ENCODE measurements at regions not wholly inside any gene's neighbourhood (a gene's known extent, or its start where the extent isn't known, plus 50 kb on each side); places are given as distances from the start of the nearest gene placed in this dataset.
"Not testable (repeated sequence)": the region's sequence is repeated elsewhere in the genome, so short reads cannot be mapped to it uniquely, and the experiment has no call there.

GRCh38 chr9:38178237-38178636 lies 109.2 kb upstream of the SHB start:
- DNase-seq (no peak), ATAC-seq (no peak)
- intact Hi-C loops (cut with micrococcal nuclease) = no loop called here

- DNase-seq (no peak), ATAC-seq (no peak)
- intact Hi-C loops (cut with micrococcal nuclease) = no loop called here
Measured at GRCh38 chr9:38177680-38178079, 108.7 kb upstream of the SHB start.

- ATAC-seq = no peak
- intact Hi-C loops (cut with micrococcal nuclease) = no loop called here
- DNase-seq = no peak
Measured at GRCh38 chr9:38176251-38176650, 107.2 kb upstream of the SHB start.

GRCh38 chr9:38175423-38175822 lies 106.4 kb upstream of the SHB start:
- no peak for DNase-seq
- intact Hi-C loops (cut with micrococcal nuclease) = no loop called here

GRCh38 chr9:38172586-38172985 lies 103.6 kb upstream of the SHB start:
- intact Hi-C loops (cut with micrococcal nuclease) = no loop called here
- no peak for ATAC-seq
- no peak for DNase-seq

More at GRCh38 chr9:38175423-38175822, 106.4 kb upstream of the SHB start:
- no peak for ATAC-seq

GRCh38 chr9:38171926-38172325 lies 102.9 kb upstream of the SHB start:
- no peak for DNase-seq
- no peak for ATAC-seq
- intact Hi-C loops (cut with micrococcal nuclease) = no loop called here

GRCh38 chr9:38171538-38171884 lies 102.5 kb upstream of the SHB start:
- intact Hi-C loops (cut with micrococcal nuclease) = no loop called here
- no peak for ATAC-seq

GRCh38 chr9:38170763-38171537 lies 101.9 kb upstream of the SHB start:
- ATAC-seq; intact Hi-C loops (cut with micrococcal nuclease); DNase-seq: not testable (repeated sequence)

More at GRCh38 chr9:38171538-38171884, 102.5 kb upstream of the SHB start:
- DNase-seq = no peak

- intact Hi-C loops (cut with micrococcal nuclease); ATAC-seq; DNase-seq: not testable (repeated sequence)
Measured at GRCh38 chr9:38170155-38170554, 101.1 kb upstream of the SHB start.

GRCh38 chr9:38166501-38166900 lies 97.5 kb upstream of the SHB start:
- intact Hi-C loops (cut with micrococcal nuclease) = loop anchor here (10.0 kb wide), 2 partner anchors 62 to 152 kb away; no protein-coding TSS in a partner anchor
- ATAC-seq = no peak
- DNase-seq = no peak

- ATAC-seq (no peak), DNase-seq (no peak)
- intact Hi-C loops (cut with micrococcal nuclease) = loop anchor here (5.0 to 10.0 kb wide), 3 partner anchors 60 to 247 kb away; no protein-coding TSS in a partner anchor
Measured at GRCh38 chr9:38164659-38165221, 95.7 kb upstream of the SHB start.

GRCh38 chr9:38163518-38163917 lies 94.5 kb upstream of the SHB start:
- no peak for DNase-seq
- intact Hi-C loops (cut with micrococcal nuclease) = loop anchor here (5.0 to 10.0 kb wide), 3 partner anchors 59 to 246 kb away; no protein-coding TSS in a partner anchor
- no peak for ATAC-seq

GRCh38 chr9:38162332-38163211 lies 93.5 kb upstream of the SHB start:
- ATAC-seq (no peak), DNase-seq (no peak)
- intact Hi-C loops (cut with micrococcal nuclease) = loop anchor here (5.0 to 10.0 kb wide), 3 partner anchors 58 to 245 kb away; no protein-coding TSS in a partner anchor

- ATAC-seq (peak; percentile 65), DNase-seq (peak; percentile 51)
- intact Hi-C loops (cut with micrococcal nuclease) = loop anchor here (5.0 to 10.0 kb wide), 3 partner anchors 56 to 243 kb away; no protein-coding TSS in a partner anchor
Measured at GRCh38 chr9:38160613-38161215, 91.7 kb upstream of the SHB start.

GRCh38 chr9:38159599-38159998 lies 90.6 kb upstream of the SHB start:
- intact Hi-C loops (cut with micrococcal nuclease) = no loop called here
- DNase-seq (no peak), ATAC-seq (no peak)

GRCh38 chr9:38158628-38159027 lies 89.6 kb upstream of the SHB start:
- no peak for DNase-seq
- ATAC-seq = no peak
- intact Hi-C loops (cut with micrococcal nuclease) = no loop called here

GRCh38 chr9:38157711-38158110 lies 88.7 kb upstream of the SHB start:
- no peak for DNase-seq
- intact Hi-C loops (cut with micrococcal nuclease) = no loop called here
- no peak for ATAC-seq

GRCh38 chr9:38154501-38155421 lies 85.7 kb upstream of the SHB start:
- intact Hi-C loops (cut with micrococcal nuclease) = no loop called here
- no peak for DNase-seq
- no peak for ATAC-seq

All from left ventricle myocardium superior (tissue), 1 donor.